HL-60 (cell line): ENCODE measurements at regions not wholly inside any gene's neighbourhood (a gene's known extent, or its start where the extent isn't known, plus 50 kb on each side); places are given as distances from the start of the nearest gene placed in this dataset.

Source experiments
- DNase-seq, 2 experiments: peaks; one replicate each; pipeline ENCODE4 v3.0.0-alpha.2; 2010 to 2020; ENCODE audit warnings: low read depth in 1 of 2, low spot score in 1 of 2
- H3K27ac ChIP-seq: fragments of 250-450 bp; sonication (Bioruptor Pico); replicated peaks from 2 replicates; pipeline ENCODE4 v1.5.1; 2020; ENCODE audit warnings: mild to moderate bottlenecking, moderate library complexity
- H3K27me3 ChIP-seq: fragments of 250-450 bp; sonication (Bioruptor Pico); 2 replicates; pipeline ENCODE4 v1.5.1; 2021; ENCODE audit warnings: mild to moderate bottlenecking, moderate library complexity; ENCODE audit not compliant: insufficient read depth, poor library complexity, severe bottlenecking
- H3K4me3 ChIP-seq: replicated peaks from 2 replicates; pipeline ENCODE4 v1.5.1; 2011; ENCODE audit warnings: mild to moderate bottlenecking, control low read depth, low read length; ENCODE audit not compliant: insufficient read depth
- GABPA ChIP-seq: IDR thresholded peaks from 2 replicates; pipeline ENCODE4 v1.6.1; 2012; ENCODE audit warnings: low read depth
- POLR2AphosphoS5 ChIP-seq: IDR thresholded peaks from 2 replicates; pipeline ENCODE4 v1.6.1; 2012; ENCODE audit warnings: low read depth
- SPI1 ChIP-seq: IDR thresholded peaks from 2 replicates; pipeline ENCODE4 v1.6.1; 2012; ENCODE audit warnings: low read depth, mild to moderate bottlenecking, borderline replicate concordance
- TF ChIP-seq, protein P1 (sequence below): IDR thresholded peaks from 2 replicates; pipeline ENCODE4 v1.6.1; 2012; ENCODE audit warnings: low read depth; ENCODE audit not compliant: insufficient replicate concordance
- TF ChIP-seq, protein P2 (sequence below): IDR thresholded peaks from one replicate; pipeline ENCODE4 v1.5.1; 2011; ENCODE audit warnings: low read length, control low read depth, inconsistent platforms; ENCODE audit not compliant: insufficient read depth

DNA sequence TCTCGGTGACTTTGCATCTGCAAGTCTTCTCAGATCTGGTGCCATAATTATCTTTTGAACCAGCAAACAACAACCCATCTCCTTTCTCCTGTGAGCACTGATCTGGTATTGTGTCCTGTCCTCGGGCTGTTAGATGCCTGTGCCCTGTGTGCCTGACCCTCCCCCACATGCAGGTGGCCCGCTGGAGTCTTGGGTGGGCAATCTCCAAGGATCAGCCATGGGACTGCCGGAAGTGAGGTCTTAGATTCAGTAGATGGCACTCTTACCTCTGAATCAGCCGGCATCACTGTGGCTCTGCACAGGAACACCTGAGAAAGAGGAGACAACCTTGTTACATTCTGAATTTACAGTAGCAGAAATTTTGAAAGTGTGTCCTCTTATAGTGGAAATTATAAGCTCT lies 172.4 kb downstream of the IRX2 start:
- DNase-seq, result no peak
- Histone ChIP-seq H3K4me3 (no peak overlapping the region), H3K27me3 (no peaks in the 10 kb centered on the region), H3K27ac (no peak overlapping the region)
- TF ChIP-seq POLR2AphosphoS5 (no peak), GABPA (no peak), SPI1 (no peak)
- TF ChIP-seq, protein P1, sequence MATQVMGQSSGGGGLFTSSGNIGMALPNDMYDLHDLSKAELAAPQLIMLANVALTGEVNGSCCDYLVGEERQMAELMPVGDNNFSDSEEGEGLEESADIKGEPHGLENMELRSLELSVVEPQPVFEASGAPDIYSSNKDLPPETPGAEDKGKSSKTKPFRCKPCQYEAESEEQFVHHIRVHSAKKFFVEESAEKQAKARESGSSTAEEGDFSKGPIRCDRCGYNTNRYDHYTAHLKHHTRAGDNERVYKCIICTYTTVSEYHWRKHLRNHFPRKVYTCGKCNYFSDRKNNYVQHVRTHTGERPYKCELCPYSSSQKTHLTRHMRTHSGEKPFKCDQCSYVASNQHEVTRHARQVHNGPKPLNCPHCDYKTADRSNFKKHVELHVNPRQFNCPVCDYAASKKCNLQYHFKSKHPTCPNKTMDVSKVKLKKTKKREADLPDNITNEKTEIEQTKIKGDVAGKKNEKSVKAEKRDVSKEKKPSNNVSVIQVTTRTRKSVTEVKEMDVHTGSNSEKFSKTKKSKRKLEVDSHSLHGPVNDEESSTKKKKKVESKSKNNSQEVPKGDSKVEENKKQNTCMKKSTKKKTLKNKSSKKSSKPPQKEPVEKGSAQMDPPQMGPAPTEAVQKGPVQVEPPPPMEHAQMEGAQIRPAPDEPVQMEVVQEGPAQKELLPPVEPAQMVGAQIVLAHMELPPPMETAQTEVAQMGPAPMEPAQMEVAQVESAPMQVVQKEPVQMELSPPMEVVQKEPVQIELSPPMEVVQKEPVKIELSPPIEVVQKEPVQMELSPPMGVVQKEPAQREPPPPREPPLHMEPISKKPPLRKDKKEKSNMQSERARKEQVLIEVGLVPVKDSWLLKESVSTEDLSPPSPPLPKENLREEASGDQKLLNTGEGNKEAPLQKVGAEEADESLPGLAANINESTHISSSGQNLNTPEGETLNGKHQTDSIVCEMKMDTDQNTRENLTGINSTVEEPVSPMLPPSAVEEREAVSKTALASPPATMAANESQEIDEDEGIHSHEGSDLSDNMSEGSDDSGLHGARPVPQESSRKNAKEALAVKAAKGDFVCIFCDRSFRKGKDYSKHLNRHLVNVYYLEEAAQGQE, result no peak

DNA sequence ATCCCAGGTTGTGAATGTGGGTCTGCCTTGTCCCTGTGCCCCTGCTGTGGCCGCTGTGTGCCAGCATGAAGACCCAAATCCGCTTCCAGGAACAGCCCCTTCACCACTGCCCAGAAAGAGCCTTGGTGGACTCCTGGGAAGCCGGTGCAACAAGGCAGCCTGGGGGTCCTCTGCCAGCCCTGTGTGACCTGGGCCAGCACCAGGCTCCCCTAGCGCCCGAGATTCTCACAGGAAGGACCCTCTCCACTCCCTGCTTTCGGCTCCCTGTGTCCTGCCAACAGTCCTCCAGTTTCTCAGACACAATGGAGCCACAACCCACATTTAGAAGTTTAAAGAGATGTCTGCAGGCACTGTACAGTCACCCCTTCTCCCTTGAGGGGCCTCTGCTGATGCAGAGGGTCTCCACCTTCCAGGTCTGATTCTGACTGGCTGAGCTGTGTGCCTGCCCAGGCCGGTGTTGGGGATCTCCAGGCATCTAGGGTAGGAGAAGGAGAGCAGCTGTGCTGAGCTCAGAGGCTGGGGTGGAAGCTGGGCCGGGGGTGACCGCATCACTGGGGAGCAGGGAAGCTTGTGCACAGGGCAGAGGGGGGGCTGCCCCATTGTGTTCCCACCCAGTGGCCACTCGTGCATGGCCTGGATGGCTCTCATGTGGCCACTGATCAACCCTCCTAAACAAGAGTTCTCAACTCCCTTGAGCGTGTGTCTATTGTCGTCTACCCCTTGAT lies 174.0 kb downstream of the IRX2 start:
- TF ChIP-seq, protein P2, sequence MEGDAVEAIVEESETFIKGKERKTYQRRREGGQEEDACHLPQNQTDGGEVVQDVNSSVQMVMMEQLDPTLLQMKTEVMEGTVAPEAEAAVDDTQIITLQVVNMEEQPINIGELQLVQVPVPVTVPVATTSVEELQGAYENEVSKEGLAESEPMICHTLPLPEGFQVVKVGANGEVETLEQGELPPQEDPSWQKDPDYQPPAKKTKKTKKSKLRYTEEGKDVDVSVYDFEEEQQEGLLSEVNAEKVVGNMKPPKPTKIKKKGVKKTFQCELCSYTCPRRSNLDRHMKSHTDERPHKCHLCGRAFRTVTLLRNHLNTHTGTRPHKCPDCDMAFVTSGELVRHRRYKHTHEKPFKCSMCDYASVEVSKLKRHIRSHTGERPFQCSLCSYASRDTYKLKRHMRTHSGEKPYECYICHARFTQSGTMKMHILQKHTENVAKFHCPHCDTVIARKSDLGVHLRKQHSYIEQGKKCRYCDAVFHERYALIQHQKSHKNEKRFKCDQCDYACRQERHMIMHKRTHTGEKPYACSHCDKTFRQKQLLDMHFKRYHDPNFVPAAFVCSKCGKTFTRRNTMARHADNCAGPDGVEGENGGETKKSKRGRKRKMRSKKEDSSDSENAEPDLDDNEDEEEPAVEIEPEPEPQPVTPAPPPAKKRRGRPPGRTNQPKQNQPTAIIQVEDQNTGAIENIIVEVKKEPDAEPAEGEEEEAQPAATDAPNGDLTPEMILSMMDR, result no peak
- TF ChIP-seq SPI1 (no peak), GABPA (no peak), POLR2AphosphoS5 (no peak)
- TF ChIP-seq, protein P1, result no peak
- Histone ChIP-seq H3K27ac (no peak overlapping the region), H3K4me3 (no peak overlapping the region), H3K27me3 (no peaks in the 10 kb centered on the region)
- DNase-seq, result no peak

DNA sequence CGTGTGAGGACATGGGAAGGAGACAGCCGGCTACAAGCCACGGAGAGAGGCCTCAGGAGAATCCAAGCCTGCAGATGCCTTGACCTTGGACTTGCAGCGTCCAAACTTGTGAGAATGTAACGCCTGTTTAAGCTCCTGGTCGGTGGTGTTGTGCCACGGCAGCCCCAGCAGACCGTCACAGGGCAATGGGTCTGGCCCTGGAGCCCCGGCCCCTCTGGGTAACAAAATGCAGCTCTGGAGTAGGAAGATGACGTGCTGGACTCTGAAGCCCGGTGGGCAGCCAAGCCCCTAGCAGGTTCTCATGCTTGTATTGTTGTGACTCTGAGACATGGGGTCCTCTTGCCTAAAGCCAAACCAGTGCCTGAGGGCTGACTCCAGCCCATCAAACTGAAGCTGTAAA lies 174.7 kb downstream of the IRX2 start:
- H3K27ac ChIP-seq, result no peak overlapping the region
- DNase-seq, result no peak
- H3K4me3 ChIP-seq, result no peak overlapping the region
- TF ChIP-seq POLR2AphosphoS5 (no peak), GABPA (no peak), SPI1 (no peak)
- TF ChIP-seq, protein P2, result no peak
- TF ChIP-seq, protein P1, result no peak
- H3K27me3 ChIP-seq, result no peaks in the 10 kb centered on the region
